HEK293 (cell line): ENCODE measurements at regions not wholly inside any gene's neighbourhood (a gene's known extent, or its start where the extent isn't known, plus 50 kb on each side); places are given as distances from the start of the nearest gene placed in this dataset.

Experiments used
- CTCF ChIA-PET: fragments of 350-600 bp; formaldehyde crosslinking; extraction: SDS; loops from one replicate; lab custom pipeline; 2021; ENCODE audit warnings: antibody characterized with exemption; lab: Yijun Ruan, JAX
- POLR2A ChIA-PET: fragments of 300-600 bp; formaldehyde crosslinking; extraction: SDS; loops from one replicate; lab custom pipeline; 2020; ENCODE audit warnings: antibody characterized with exemption, inconsistent platforms; lab: Yijun Ruan, JAX
- H3K27ac ChIP-seq: fragments of 200-500 bp; sonication (Bioruptor generic); 2 replicates; pipeline ENCODE4 v1.5.1; 2014; ENCODE audit warnings: low read depth, low read length, control low read depth, inconsistent platforms; ENCODE audit errors: extremely low read depth
- H3K36me3 ChIP-seq, 2 experiments: fragments of 200-500 bp in 1 of 2; sonication (Bioruptor generic) in 1 of 2; 1 replicate in 1 of 2; 2 replicates in 1 of 2; pipeline ENCODE4 v1.5.1; 2014 to 2017; ENCODE audit warnings: inconsistent platforms in 2 of 2, low read length in 2 of 2; ENCODE audit not compliant: control insufficient read depth in 2 of 2, insufficient read depth in 1 of 2
- H3K4me1 ChIP-seq: fragments of 200-500 bp; sonication (Bioruptor generic); 2 replicates; pipeline ENCODE4 v1.5.1; 2014; ENCODE audit warnings: mild to moderate bottlenecking, low read length, inconsistent platforms; ENCODE audit not compliant: control insufficient read depth, insufficient read depth
- H3K4me3 ChIP-seq: 2 replicates; pipeline ENCODE4 v1.5.1; 2011; ENCODE audit warnings: low read depth, mild to moderate bottlenecking, control low read depth, low read length, moderate library complexity
- H3K9me3 ChIP-seq: fragments of 200-500 bp; sonication (Bioruptor generic); 2 replicates; pipeline ENCODE4 v1.5.1; 2014; ENCODE audit warnings: low read depth, low read length, inconsistent platforms; ENCODE audit not compliant: control insufficient read depth, insufficient read depth
- HIC1 ChIP-seq: fragments of 450-650 bp; formaldehyde crosslinking; IDR thresholded peaks from 2 replicates; pipeline ENCODE4 v1.5.1; 2016; ENCODE audit warnings: missing biosample characterization, missing genetic modification characterization
- PRDM1 ChIP-seq: fragments of 450-650 bp; formaldehyde crosslinking; IDR thresholded peaks from 2 replicates; pipeline ENCODE4; 2016; ENCODE audit warnings: missing biosample characterization, missing genetic modification characterization
- SCRT1 ChIP-seq: fragments of 450-650 bp; formaldehyde crosslinking; IDR thresholded peaks from 2 replicates; pipeline ENCODE4 v1.5.1; 2016; ENCODE audit warnings: missing biosample characterization, missing genetic modification characterization, borderline replicate concordance
- ZBTB17 ChIP-seq: fragments of 450-650 bp; formaldehyde crosslinking; IDR thresholded peaks from 2 replicates; pipeline ENCODE4 v1.5.1; 2016; ENCODE audit warnings: missing biosample characterization, missing genetic modification characterization
- ZNF132 ChIP-seq: fragments of 450-650 bp; formaldehyde crosslinking; IDR thresholded peaks from 2 replicates; pipeline ENCODE4 v1.5.1; 2017; ENCODE audit warnings: missing biosample characterization, missing genetic modification characterization, borderline replicate concordance
- ZNF23 ChIP-seq: fragments of 450-650 bp; formaldehyde crosslinking; IDR thresholded peaks from 2 replicates; pipeline ENCODE4 v1.5.1; 2016; ENCODE audit warnings: missing biosample characterization, missing genetic modification characterization, borderline replicate concordance
- ZNF280C ChIP-seq: fragments of 450-650 bp; formaldehyde crosslinking; IDR thresholded peaks from 2 replicates; pipeline ENCODE4 v1.5.1; 2016; ENCODE audit warnings: missing biosample characterization, missing genetic modification characterization
- ZNF354C ChIP-seq: fragments of 450-650 bp; formaldehyde crosslinking; IDR thresholded peaks from 2 replicates; pipeline ENCODE4 v1.5.1; 2016; ENCODE audit warnings: missing biosample characterization, missing genetic modification characterization, low read depth, borderline replicate concordance
- ZNF362 ChIP-seq: fragments of 450-650 bp; formaldehyde crosslinking; IDR thresholded peaks from 2 replicates; pipeline ENCODE4 v1.5.1; 2016; ENCODE audit warnings: missing biosample characterization, missing genetic modification characterization
- ZNF404 ChIP-seq: fragments of 450-650 bp; formaldehyde crosslinking; IDR thresholded peaks from 2 replicates; pipeline ENCODE4 v1.5.1; 2017; ENCODE audit warnings: missing biosample characterization, missing genetic modification characterization
- ZNF423 ChIP-seq: fragments of 450-650 bp; formaldehyde crosslinking; IDR thresholded peaks from 2 replicates; pipeline ENCODE4 v1.5.1; 2016; ENCODE audit warnings: missing biosample characterization, missing genetic modification characterization
- ZNF488 ChIP-seq: fragments of 450-650 bp; formaldehyde crosslinking; IDR thresholded peaks from 2 replicates; pipeline ENCODE4 v1.5.1; 2016; ENCODE audit warnings: missing biosample characterization, missing genetic modification characterization
- ZNF513 ChIP-seq: fragments of 450-650 bp; IDR thresholded peaks from 2 replicates; pipeline ENCODE4 v1.5.1; 2018; ENCODE audit warnings: missing biosample characterization, missing genetic modification characterization
- ZNF585B ChIP-seq: fragments of 450-650 bp; formaldehyde crosslinking; IDR thresholded peaks from 2 replicates; pipeline ENCODE4 v1.5.1; 2016; ENCODE audit warnings: missing biosample characterization, missing genetic modification characterization
- ZNF626 ChIP-seq: fragments of 450-650 bp; sonication (Bioruptor Pico); formaldehyde crosslinking; IDR thresholded peaks from 2 replicates; pipeline ENCODE4 v1.5.1; 2018; ENCODE audit warnings: missing biosample characterization, missing genetic modification characterization, inconsistent platforms
- ZNF654 ChIP-seq: fragments of 450-650 bp; formaldehyde crosslinking; IDR thresholded peaks from 2 replicates; pipeline ENCODE4 v1.5.1; 2016; ENCODE audit warnings: low read depth, missing biosample characterization, missing genetic modification characterization
- ZNF660 ChIP-seq: fragments of 450-650 bp; IDR thresholded peaks from 2 replicates; pipeline ENCODE4 v1.5.1; 2018; ENCODE audit warnings: missing biosample characterization, mild to moderate bottlenecking, missing genetic modification characterization
- ZSCAN16 ChIP-seq: fragments of 450-650 bp; formaldehyde crosslinking; IDR thresholded peaks from 2 replicates; pipeline ENCODE4 v1.5.1; 2016; ENCODE audit warnings: missing biosample characterization, missing genetic modification characterization

- CTCF ChIA-PET, result no interaction called here
- Histone ChIP-seq H3K27ac (no peak overlapping the region), H3K9me3 (no peaks in the 10 kb centered on the region), H3K4me3 (no peak overlapping the region), H3K4me1 (no peaks in the 10 kb centered on the region), H3K36me3 (no peaks in the 10 kb centered on the region)
- no peak for TF ChIP-seq ZNF280C
- no peak for TF ChIP-seq ZNF362 (tag by site-specific recombination)
- TF ChIP-seq ZNF585B, result no peak
- no peak for TF ChIP-seq ZNF404 (tag by site-specific recombination)
- no peak for TF ChIP-seq ZNF513
- TF ChIP-seq ZNF660, result no peak
- no peak for TF ChIP-seq ZNF488 (tag by site-specific recombination)
- POLR2A ChIA-PET, result no interaction called here
Observed at GRCh38 chr4:83873996-83874395, 338.1 kb downstream of the GPAT3 start.

- ChIA-PET POLR2A (no interaction called here), CTCF (interaction anchor here (0.6 kb wide), 1 partner anchor 499 kb away, joined by 3 read pairs; no protein-coding TSS in a partner anchor)
- H3K36me3 ChIP-seq, result no peaks in the 10 kb centered on the region
- TF ChIP-seq ZNF423 (tag by site-specific recombination), result no peak
- H3K9me3 ChIP-seq, result no peaks in the 10 kb centered on the region
- no peak overlapping the region for H3K27ac ChIP-seq
- no peak overlapping the region for H3K4me3 ChIP-seq
- H3K4me1 ChIP-seq, result no peaks in the 10 kb centered on the region
Observed at GRCh38 chr4:83870328-83870950, 334.5 kb downstream of the GPAT3 start.

GRCh38 chr4:83866834-83867621, 331.1 kb downstream of the GPAT3 start:
- ChIA-PET CTCF (no interaction called here), POLR2A (interaction anchor here (0.6 kb wide), 1 partner anchor 9 kb away, joined by 7 read pairs; no protein-coding TSS in a partner anchor)

More at GRCh38 chr4:83866834-83867621, 331.1 kb downstream of the GPAT3 start:
- Histone ChIP-seq H3K4me1 (no peaks in the 10 kb centered on the region), H3K9me3 (no peaks in the 10 kb centered on the region), H3K27ac (no peak overlapping the region), H3K4me3 (no peak overlapping the region), H3K36me3 (no peaks in the 10 kb centered on the region)
- no peak for TF ChIP-seq ZNF488 (tag by site-specific recombination)
- TF ChIP-seq ZNF132 (tag by site-specific recombination), result no peak
- TF ChIP-seq ZSCAN16 (tag by site-specific recombination), result no peak
- TF ChIP-seq PRDM1 (tag by site-specific recombination), result no peak
- no peak for TF ChIP-seq ZNF654 (tag by site-specific recombination)
- no peak for TF ChIP-seq ZNF354C (tag by site-specific recombination)
- TF ChIP-seq ZNF626, result no peak
- TF ChIP-seq HIC1 (tag by site-specific recombination), result no peak
- TF ChIP-seq ZBTB17, result no peak
- TF ChIP-seq SCRT1 (tag by site-specific recombination), result no peak
- TF ChIP-seq ZNF23 (tag by site-specific recombination), result no peak
